ENCODE measurements at regions not wholly inside any gene's neighbourhood (a gene's known extent, or its start where the extent isn't known, plus 50 kb on each side); places are given as distances from the start of the nearest gene placed in this dataset.
"Not testable (repeated sequence)": the region's sequence is repeated elsewhere in the genome, so short reads cannot be mapped to it uniquely, and the experiment has no call there.

- TF ChIP-seq CTCF, POLR2A (IDR thresholded peaks at IDR 0.05): not testable (repeated sequence)
Observed at GRCh38 chr20:30289711-30290141, 967.7 kb upstream of the DEFB115 start.

All from lower leg skin (tissue), 3 donors.